Cardiac muscle cell (in vitro differentiated cells and primary cell): ENCODE measurements at regions not wholly inside any gene's neighbourhood (a gene's known extent, or its start where the extent isn't known, plus 50 kb on each side); places are given as distances from the start of the nearest gene placed in this dataset.

Source experiments
- DNase-seq, 2 donors: peaks; one replicate each; pipeline versions ENCODE4 v3.0.0 to v3.0.0-alpha.2; 2010 to 2017; ENCODE audit warnings: low read depth in 1 of 2, low spot score in 1 of 2
- H3K27ac ChIP-seq: fragments of 200-600 bp; sonication (generic); 2 replicates; pipeline ENCODE4 v1.5.1; 2016
- H3K27me3 ChIP-seq: fragments of 200-600 bp; sonication (generic); 2 replicates; pipeline ENCODE4 v1.6.0; 2016; ENCODE audit warnings: control low read depth
- H3K36me3 ChIP-seq: fragments of 200-600 bp; sonication (generic); 2 replicates; pipeline ENCODE4 v1.5.1; 2016; ENCODE audit warnings: control low read depth
- H3K4me1 ChIP-seq: fragments of 200-600 bp; sonication (generic); 2 replicates; pipeline ENCODE4 v1.8.1; 2017; ENCODE audit warnings: low read depth, mild to moderate bottlenecking, mixed run types
- H3K4me3 ChIP-seq: fragments of 200-600 bp; sonication (generic); 2 replicates; pipeline ENCODE4 v1.5.1; 2016; ENCODE audit warnings: mild to moderate bottlenecking
- H3K9me3 ChIP-seq: fragments of 200-600 bp; sonication (generic); 2 replicates; pipeline ENCODE4 v1.5.1; 2017; ENCODE audit warnings: low read depth, mild to moderate bottlenecking, control low read depth
- TF ChIP-seq, protein P1 (sequence below): IDR thresholded peaks from 2 replicates; pipeline ENCODE4 v1.5.1; 2012; ENCODE audit warnings: low read depth, mild to moderate bottlenecking, low read length

DNA sequence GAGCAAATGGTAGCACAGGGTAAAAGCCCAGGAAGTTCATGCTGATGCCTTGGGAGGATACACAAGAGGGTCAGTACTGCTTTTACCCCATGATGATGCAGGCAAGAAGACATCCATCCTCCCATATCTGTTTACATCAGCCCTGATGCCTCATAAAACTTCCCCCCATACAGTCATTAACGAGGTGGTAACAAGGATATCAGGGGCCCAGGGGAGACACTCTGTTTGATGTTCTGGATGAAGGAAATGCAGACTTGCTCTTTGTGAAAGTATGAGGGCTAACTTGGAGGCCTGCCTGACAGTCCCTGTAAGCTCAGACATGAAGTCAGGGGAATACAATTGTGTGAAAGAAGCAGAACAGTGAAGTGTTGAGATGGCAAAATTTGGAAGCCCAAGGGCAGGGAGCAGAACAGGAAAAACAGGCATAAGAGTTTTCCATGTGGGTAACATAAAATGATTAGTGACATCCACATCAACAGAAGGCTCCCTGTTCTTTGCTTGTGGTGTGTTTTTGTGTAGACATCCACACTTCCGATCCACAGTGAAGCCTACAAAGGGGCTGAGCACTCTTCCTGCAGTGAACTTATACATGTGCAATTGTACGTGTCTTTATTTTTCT lies 813.4 kb downstream of the MAFB start:
- no peak for DNase-seq
- TF ChIP-seq, protein P1, sequence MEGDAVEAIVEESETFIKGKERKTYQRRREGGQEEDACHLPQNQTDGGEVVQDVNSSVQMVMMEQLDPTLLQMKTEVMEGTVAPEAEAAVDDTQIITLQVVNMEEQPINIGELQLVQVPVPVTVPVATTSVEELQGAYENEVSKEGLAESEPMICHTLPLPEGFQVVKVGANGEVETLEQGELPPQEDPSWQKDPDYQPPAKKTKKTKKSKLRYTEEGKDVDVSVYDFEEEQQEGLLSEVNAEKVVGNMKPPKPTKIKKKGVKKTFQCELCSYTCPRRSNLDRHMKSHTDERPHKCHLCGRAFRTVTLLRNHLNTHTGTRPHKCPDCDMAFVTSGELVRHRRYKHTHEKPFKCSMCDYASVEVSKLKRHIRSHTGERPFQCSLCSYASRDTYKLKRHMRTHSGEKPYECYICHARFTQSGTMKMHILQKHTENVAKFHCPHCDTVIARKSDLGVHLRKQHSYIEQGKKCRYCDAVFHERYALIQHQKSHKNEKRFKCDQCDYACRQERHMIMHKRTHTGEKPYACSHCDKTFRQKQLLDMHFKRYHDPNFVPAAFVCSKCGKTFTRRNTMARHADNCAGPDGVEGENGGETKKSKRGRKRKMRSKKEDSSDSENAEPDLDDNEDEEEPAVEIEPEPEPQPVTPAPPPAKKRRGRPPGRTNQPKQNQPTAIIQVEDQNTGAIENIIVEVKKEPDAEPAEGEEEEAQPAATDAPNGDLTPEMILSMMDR, result no peak
- H3K9me3 ChIP-seq, result no peaks in the 10 kb centered on the region
- H3K27me3 ChIP-seq, result no peaks in the 10 kb centered on the region
- no peaks in the 10 kb centered on the region for H3K36me3 ChIP-seq
- H3K27ac ChIP-seq, result no peak overlapping the region
- H3K4me3 ChIP-seq, result no peak overlapping the region
- peaks cover 32% of the 10 kb centered on the region for H3K4me1 ChIP-seq

DNA sequence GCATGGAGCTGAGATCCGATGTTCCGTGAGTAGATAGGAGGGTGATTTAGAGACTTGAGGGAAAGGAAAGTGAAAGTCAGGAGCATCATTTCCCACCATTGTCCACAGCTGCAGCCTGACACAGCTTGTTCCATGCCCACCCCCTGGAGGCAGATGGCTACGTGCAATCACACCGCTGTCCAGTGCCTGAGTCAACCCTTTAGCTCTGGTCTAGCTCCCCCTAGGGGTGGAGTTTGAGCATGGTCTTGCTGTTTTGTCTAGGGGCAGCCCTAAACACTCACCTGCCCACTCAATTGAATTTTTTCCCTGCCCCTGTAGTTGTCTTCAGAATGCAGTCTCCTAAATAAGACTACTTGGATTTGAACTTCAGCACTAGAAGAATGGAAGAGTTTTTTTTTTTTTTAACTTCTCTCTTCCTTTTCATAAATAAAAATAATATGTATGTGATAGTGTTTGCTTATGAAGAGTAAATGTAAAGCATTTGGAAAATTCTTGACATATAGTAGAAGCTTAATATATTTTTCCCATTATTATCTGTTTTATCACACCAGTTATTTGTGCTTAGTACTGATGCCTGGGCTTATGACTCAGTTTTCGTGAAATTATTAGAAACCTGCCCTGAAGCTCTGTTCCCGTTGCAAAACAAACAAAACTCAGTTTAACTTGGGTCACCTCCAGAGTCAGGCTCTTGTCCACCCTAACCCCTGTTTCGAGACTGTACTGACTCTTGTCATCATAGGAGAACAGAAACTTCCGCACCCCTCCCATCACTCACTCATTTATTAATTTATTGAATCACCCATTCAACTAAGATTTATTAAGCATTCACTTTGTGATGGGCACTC lies 814.8 kb downstream of the MAFB start:
- Histone ChIP-seq H3K36me3 (no peaks in the 10 kb centered on the region), H3K4me1 (peaks cover 29% of the 10 kb centered on the region), H3K9me3 (no peaks in the 10 kb centered on the region), H3K27me3 (no peaks in the 10 kb centered on the region), H3K4me3 (no peak overlapping the region), H3K27ac (no peak overlapping the region)
- TF ChIP-seq, protein P1, result peak; percentile 97
- DNase-seq, result peak; percentile 81 to 92

DNA sequence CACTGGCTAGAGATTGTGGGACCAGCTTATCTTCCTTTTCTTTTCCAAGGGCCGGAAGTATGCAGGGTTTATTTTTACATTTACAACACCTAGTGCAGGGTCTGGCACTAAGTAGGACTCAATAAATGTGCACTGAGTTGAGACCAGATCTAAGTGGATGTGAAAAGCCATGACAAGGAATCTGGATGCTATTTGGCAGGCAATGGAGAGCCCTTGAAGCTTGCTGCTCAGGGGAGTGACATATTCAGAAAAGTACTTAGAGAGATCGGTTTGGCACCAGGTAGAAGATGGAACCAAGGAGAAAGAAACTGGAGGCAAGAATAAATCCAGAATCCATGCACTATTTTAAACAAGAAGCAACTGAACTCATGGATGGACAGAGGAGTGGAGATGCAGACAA lies 815.8 kb downstream of the MAFB start:
- Histone ChIP-seq H3K4me1 (peaks cover 21% of the 10 kb centered on the region), H3K36me3 (no peaks in the 10 kb centered on the region), H3K9me3 (no peaks in the 10 kb centered on the region), H3K27ac (no peak overlapping the region), H3K4me3 (no peak overlapping the region), H3K27me3 (no peaks in the 10 kb centered on the region)
- TF ChIP-seq, protein P1, result no peak
- no peak for DNase-seq

DNA sequence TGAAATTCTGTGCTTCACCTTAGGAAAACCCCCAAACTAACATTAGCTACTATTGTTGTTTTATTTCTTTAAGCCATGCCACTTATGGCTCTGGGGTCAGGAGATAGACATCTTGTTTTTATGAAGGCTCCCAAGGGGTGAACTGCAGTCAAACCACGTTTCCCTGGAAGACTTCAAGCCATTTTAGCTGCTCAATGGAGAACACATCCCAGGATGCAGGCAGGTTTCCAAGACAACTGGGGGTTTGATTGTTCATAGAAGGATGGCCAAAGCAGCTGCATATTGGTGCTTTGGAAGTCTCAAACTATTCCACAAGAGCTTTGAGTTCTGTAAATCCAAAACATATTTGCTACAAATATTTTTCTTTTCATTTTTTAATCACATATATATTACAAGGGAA lies 818.0 kb downstream of the MAFB start:
- no peaks in the 10 kb centered on the region for H3K36me3 ChIP-seq
- no peak overlapping the region for H3K27ac ChIP-seq
- H3K27me3 ChIP-seq, result no peaks in the 10 kb centered on the region
- peaks cover 8% of the 10 kb centered on the region for H3K4me1 ChIP-seq
- H3K4me3 ChIP-seq, result no peak overlapping the region
- TF ChIP-seq, protein P1, result no peak
- DNase-seq, result no peak
- no peaks in the 10 kb centered on the region for H3K9me3 ChIP-seq

DNA sequence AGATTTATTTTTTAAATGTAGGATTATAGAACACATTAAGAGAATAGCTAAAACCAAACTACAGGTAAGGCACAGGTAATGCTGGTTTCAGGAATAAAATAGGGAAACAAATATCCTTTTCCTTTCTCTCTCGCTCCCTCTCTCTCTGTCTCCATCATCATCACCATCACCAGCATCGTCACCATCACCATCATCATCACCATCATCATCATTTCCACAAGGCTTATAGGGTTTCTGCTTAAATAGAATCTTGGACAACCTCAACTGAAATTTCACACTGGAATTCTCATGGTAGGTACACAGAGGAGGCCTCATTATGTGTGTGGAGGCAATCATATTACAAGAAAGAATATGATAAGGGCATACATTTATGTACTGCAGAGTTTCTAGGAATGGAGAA lies 823.6 kb downstream of the MAFB start:
- Histone ChIP-seq H3K4me1 (no peaks in the 10 kb centered on the region), H3K9me3 (no peaks in the 10 kb centered on the region), H3K27me3 (no peaks in the 10 kb centered on the region), H3K36me3 (no peaks in the 10 kb centered on the region), H3K27ac (no peak overlapping the region), H3K4me3 (no peak overlapping the region)
- TF ChIP-seq, protein P1, result no peak
- no peak for DNase-seq
